SK-N-SH (cell line): ENCODE measurements at regions not wholly inside any gene's neighbourhood (a gene's known extent, or its start where the extent isn't known, plus 50 kb on each side); places are given as distances from the start of the nearest gene placed in this dataset.

Experiments
- CTCF ChIA-PET: fragments of 300-600, 350-600 bp; formaldehyde crosslinking; extraction: SDS; loops from one replicate; lab custom pipeline; 2021; lab: Yijun Ruan, JAX
- POLR2A ChIA-PET: fragments of 350-600 bp; sonication (Branson Sonifier 250); formaldehyde crosslinking; extraction: SDS; loops from one replicate; lab custom pipeline; 2020; ENCODE audit warnings: antibody characterized with exemption, inconsistent platforms; lab: Yijun Ruan, JAX
- DNase-seq: peaks from one replicate; pipeline ENCODE4 v3.0.0; 2012
- H2AFZ ChIP-seq: fragments of 200-600 bp; sonication (generic); 2 replicates; pipeline ENCODE4 v1.8.1; 2016; ENCODE audit warnings: antibody characterized with exemption, mild to moderate bottlenecking, low read depth
- H3F3A ChIP-seq: fragments of 200-600 bp; sonication (generic); replicated peaks from 2 replicates; pipeline ENCODE3; 2016; ENCODE audit warnings: antibody characterized with exemption, mild to moderate bottlenecking; ENCODE audit not compliant: insufficient read depth
- H3K27ac ChIP-seq, 2 experiments: fragments of 200-500 bp in 1 of 2; fragments of 200-600 bp in 1 of 2; sonication (Bioruptor generic) in 1 of 2; sonication (generic), shearing (Covaris generic) in 1 of 2; 2 replicates each; pipeline versions ENCODE4 v1.5.1 to v1.6.1; 2014 to 2016; ENCODE audit warnings: low read depth in 2 of 2, inconsistent platforms in 1 of 2, low read length in 1 of 2, mild to moderate bottlenecking in 1 of 2, mixed read lengths in 1 of 2
- H3K27me3 ChIP-seq: fragments of 200-600 bp; sonication (generic), shearing (Covaris generic); 2 replicates; pipeline ENCODE4 v1.6.1; 2016; ENCODE audit warnings: mixed run types; ENCODE audit not compliant: insufficient read depth
- H3K36me3 ChIP-seq, 2 experiments: fragments of 200-500 bp in 1 of 2; fragments of 200-600 bp in 1 of 2; sonication (Bioruptor generic) in 1 of 2; sonication (generic) in 1 of 2; replicated peaks in 1 of 2; 2 replicates each; pipeline versions ENCODE3 to v1.5.1; 2014 to 2016; ENCODE audit warnings: low read length in 1 of 2, mild to moderate bottlenecking in 1 of 2; ENCODE audit not compliant: insufficient read depth in 2 of 2, control insufficient read depth in 1 of 2
- H3K4me1 ChIP-seq, 2 experiments: fragments of 200-500 bp in 1 of 2; fragments of 200-600 bp in 1 of 2; sonication (Bioruptor generic) in 1 of 2; sonication (generic), shearing (Covaris generic) in 1 of 2; 2 replicates each; pipeline versions ENCODE4 v1.5.1 to v1.6.1; 2014 to 2016; ENCODE audit warnings: low read depth in 1 of 2, low read length in 1 of 2, mixed run types in 1 of 2; ENCODE audit not compliant: insufficient read depth in 2 of 2, control insufficient read depth in 1 of 2
- H3K4me2 ChIP-seq: fragments of 200-600 bp; sonication (generic), shearing (Covaris generic); 2 replicates; pipeline ENCODE4 v1.6.1; 2017; ENCODE audit warnings: mixed run types
- H3K4me3 ChIP-seq, 2 experiments: fragments of 200-500 bp in 1 of 2; fragments of 200-600 bp in 1 of 2; sonication (Bioruptor generic) in 1 of 2; sonication (generic), shearing (Covaris generic) in 1 of 2; 2 replicates each; pipeline versions ENCODE4 v1.5.1 to v1.8.1; 2014 to 2016; ENCODE audit warnings: low read depth in 2 of 2, inconsistent platforms in 1 of 2, low read length in 1 of 2, mild to moderate bottlenecking in 1 of 2, mixed read lengths in 1 of 2, moderate library complexity in 1 of 2
- H3K79me2 ChIP-seq: fragments of 200-600 bp; sonication (generic); 2 replicates; pipeline ENCODE4 v1.8.1; 2017; ENCODE audit warnings: mild to moderate bottlenecking; ENCODE audit not compliant: insufficient read depth
- H3K9ac ChIP-seq: fragments of 200-600 bp; sonication (generic); 2 replicates; pipeline ENCODE4 v1.6.1; 2017; ENCODE audit warnings: mixed run types
- H3K9me2 ChIP-seq: fragments of 200-600 bp; sonication (generic); 2 replicates; pipeline ENCODE4 v1.6.1; 2017; ENCODE audit warnings: mixed run types
- H3K9me3 ChIP-seq: fragments of 200-600 bp; sonication (generic); 2 replicates; pipeline ENCODE4 v1.6.1; 2017; ENCODE audit warnings: mixed run types, mild to moderate bottlenecking, moderate library complexity
- H4K20me1 ChIP-seq: fragments of 200-600 bp; sonication (generic); 2 replicates; pipeline ENCODE4 v1.6.1; 2017; ENCODE audit warnings: mild to moderate bottlenecking, mixed run types; ENCODE audit not compliant: insufficient read depth
- CHD2 ChIP-seq: fragments of 150-350 bp; IDR thresholded peaks from 2 replicates; pipeline ENCODE4 v1.6.1; 2018; ENCODE audit warnings: low read length; ENCODE audit not compliant: partially characterized antibody
- CTCF ChIP-seq: fragments of 200-600 bp; sonication (generic); IDR thresholded peaks from 2 replicates; pipeline ENCODE4 v1.6.1; 2017; ENCODE audit warnings: antibody characterized with exemption, mild to moderate bottlenecking, moderate library complexity
- EP300 ChIP-seq, 2 experiments: IDR thresholded peaks; 2 replicates each; pipeline versions ENCODE4 v1.4.0 to v1.6.1; 2012; ENCODE audit warnings: borderline replicate concordance in 1 of 2, low read depth in 1 of 2, low read length in 1 of 2
- EZH2phosphoT487 ChIP-seq: fragments of 200-600 bp; sonication (generic); IDR thresholded peaks from 2 replicates; pipeline ENCODE4 v1.6.1; 2017; ENCODE audit warnings: low read depth, mixed run types, mild to moderate bottlenecking, antibody characterized with exemption, moderate library complexity, borderline replicate concordance
- FOSL2 ChIP-seq: IDR thresholded peaks from 2 replicates; pipeline ENCODE4 v1.4.0; 2012; ENCODE audit warnings: low read depth, mild to moderate bottlenecking, moderate library complexity, borderline replicate concordance
- FOXM1 ChIP-seq: IDR thresholded peaks from 2 replicates; pipeline ENCODE4 v1.4.0; 2012; ENCODE audit warnings: low read depth, mild to moderate bottlenecking
- GABPA ChIP-seq: IDR thresholded peaks from 2 replicates; pipeline ENCODE4 v1.4.0; 2012; ENCODE audit warnings: low read depth, mild to moderate bottlenecking
- PBX3 ChIP-seq: IDR thresholded peaks from 2 replicates; pipeline ENCODE4; 2012
- RAD21 ChIP-seq: IDR thresholded peaks from 2 replicates; pipeline ENCODE4 v1.6.1; 2012; ENCODE audit warnings: mild to moderate bottlenecking, low read length
- RCOR1 ChIP-seq: fragments of 150-350 bp; IDR thresholded peaks from 2 replicates; pipeline ENCODE4 v1.6.1; 2017; ENCODE audit warnings: antibody characterized with exemption, low read length
- RFX5 ChIP-seq: IDR thresholded peaks from 2 replicates; pipeline ENCODE4 v1.6.1; 2012; ENCODE audit warnings: mild to moderate bottlenecking, improper control_type of control experiment, low read length
- SIN3A ChIP-seq: IDR thresholded peaks from 2 replicates; pipeline ENCODE4 v1.6.1; 2012; ENCODE audit warnings: low read depth, mild to moderate bottlenecking, low read length, moderate library complexity, borderline replicate concordance
- TAF1 ChIP-seq: IDR thresholded peaks from 2 replicates; pipeline ENCODE4 v1.6.1; 2012; ENCODE audit warnings: low read depth, mild to moderate bottlenecking, low read length, moderate library complexity, borderline replicate concordance
- TCF12 ChIP-seq: IDR thresholded peaks from 2 replicates; pipeline ENCODE4 v1.4.0; 2012
- TEAD4 ChIP-seq: IDR thresholded peaks from 2 replicates; pipeline ENCODE4 v1.4.0; 2012; ENCODE audit warnings: mild to moderate bottlenecking, borderline replicate concordance; ENCODE audit not compliant: insufficient read depth
- USF2 ChIP-seq: fragments of 150-350 bp; IDR thresholded peaks from 2 replicates; pipeline ENCODE4 v1.6.1; 2017; ENCODE audit warnings: antibody characterized with exemption, low read length, low read depth, borderline replicate concordance
- ZBTB33 ChIP-seq: IDR thresholded peaks from 2 replicates; pipeline ENCODE4 v1.4.0; 2012; ENCODE audit warnings: low read depth, borderline replicate concordance
- WGBS: methylation state at CpG from one replicate; pipeline ENCODE4 v1.1.6; 2017; ENCODE audit warnings: low lambda C conversion rate; 5-methylcytosine and 5-hydroxymethylcytosine counted together

- 50% methylated on average over 3 of the region's 3 CpGs for WGBS
These were observed 1574.0 kb downstream of the MAT2B start for GRCh38 chr5:165079389-165079788.

GRCh38 chr5:165083394-165083793 is 1578.0 kb downstream of the MAT2B start:
- Histone ChIP-seq H2AFZ (no peak overlapping the region), H3K79me2 (no peaks in the 10 kb centered on the region), H3K9me3 (peaks cover 3% of the 10 kb centered on the region; the same call in 1 of the 2 replicates), H3K36me3 (no peaks in the 10 kb centered on the region), H3K4me1 (no peaks in the 10 kb centered on the region), H3K9ac (no peak overlapping the region), H3K27ac (no peak overlapping the region), H3F3A (no peaks in the 10 kb centered on the region), H3K4me2 (no peak overlapping the region), H3K9me2 (no peaks in the 10 kb centered on the region), H4K20me1 (no peaks in the 10 kb centered on the region), H3K4me3 (no peak overlapping the region), H3K27me3 (no peaks in the 10 kb centered on the region)
- ChIA-PET CTCF (no interaction called here), POLR2A (no interaction called here)
- 2% methylated on average over 1 of the region's 1 CpG for WGBS
- no peak for DNase-seq
- no peak for TF ChIP-seq ZBTB33
- no peak for TF ChIP-seq PBX3
- TF ChIP-seq RCOR1: no peak
- no peak for TF ChIP-seq EP300 (IDR thresholded peaks at IDR 0.05; ENCODE audit: borderline replicate concordance in 1 of 2, low read depth in 1 of 2, low read length in 1 of 2)
- TF ChIP-seq TAF1: no peak
- no peak for TF ChIP-seq TEAD4
- TF ChIP-seq EZH2phosphoT487: no peak
- no peak for TF ChIP-seq FOSL2
- no peak for TF ChIP-seq CHD2
- no peak for TF ChIP-seq RAD21
- TF ChIP-seq SIN3A: no peak
- no peak for TF ChIP-seq USF2

More at GRCh38 chr5:165079389-165079788, 1574.0 kb downstream of the MAT2B start:
- Histone ChIP-seq H2AFZ (no peak overlapping the region), H3K9ac (no peak overlapping the region), H3K4me3 (no peak overlapping the region), H3K27ac (no peak overlapping the region), H3K4me1 (no peaks in the 10 kb centered on the region), H4K20me1 (no peaks in the 10 kb centered on the region), H3K4me2 (no peak overlapping the region), H3K79me2 (no peaks in the 10 kb centered on the region), H3K9me2 (no peaks in the 10 kb centered on the region), H3K9me3 (peaks cover 3% of the 10 kb centered on the region; the same call in 1 of the 2 replicates), H3F3A (no peaks in the 10 kb centered on the region), H3K27me3 (no peaks in the 10 kb centered on the region), H3K36me3 (no peaks in the 10 kb centered on the region)
- no peak for DNase-seq
- CTCF ChIA-PET: no interaction called here
- POLR2A ChIA-PET: no interaction called here
- TF ChIP-seq GABPA (no peak), FOXM1 (no peak), RCOR1 (no peak), RAD21 (no peak), RFX5 (no peak), CTCF (no peak), PBX3 (no peak), TCF12 (no peak)
